HepG2 (cell line): ENCODE measurements at regions not wholly inside any gene's neighbourhood (a gene's known extent, or its start where the extent isn't known, plus 50 kb on each side); places are given as distances from the start of the nearest gene placed in this dataset.

Source experiments
- ATAC-seq: fragments of 200-7000 bp; cut with Tn5 transposase; 3 replicates; pipeline ENCODE4 v1.9.1; 2020; ENCODE audit warnings: mild to moderate bottlenecking, moderate library complexity
- BruUV-seq: library from RNA; stranded (reverse); fragments of 400-500 nt; replicated peaks from 2 replicates; lab custom pipeline; 2021; lab: Mats Ljungman, UMichigan
- CTCF ChIA-PET: fragments of 300-600 bp; formaldehyde crosslinking; extraction: SDS; loops from one replicate; lab custom pipeline; 2021; ENCODE audit warnings: low total read pairs, inconsistent platforms, low intra/inter-chr PET ratio; lab: Yijun Ruan, JAX
- POLR2A ChIA-PET: fragments of 350-600 bp; sonication (Branson Sonifier 250); formaldehyde crosslinking; loops from one replicate; lab custom pipeline; 2020; ENCODE audit warnings: antibody characterized with exemption, inconsistent platforms; lab: Yijun Ruan, JAX
- DNase-seq: peaks from one replicate; pipeline ENCODE4 v3.0.0-alpha.2; 2015; ENCODE audit warnings: low spot score
- FAIRE-seq: peaks from 3 replicates; lab custom pipeline; 2011; peaks lifted over from hg19 to GRCh38; lab: Jason Lieb, UNC
- H2AFZ ChIP-seq: one replicate; pipeline ENCODE4 v1.6.1; 2011; ENCODE audit warnings: low read length, inconsistent platforms
- H3K27ac ChIP-seq: fragments of 300-600 bp; 3 replicates; pipeline ENCODE4 v1.8.0; 2011; ENCODE audit warnings: mixed run types, mild to moderate bottlenecking, mixed read lengths, low read length, inconsistent platforms; ENCODE audit not compliant: insufficient read depth; ENCODE audit errors: extremely low read length
- H3K27me3 ChIP-seq, 2 experiments: fragments of 200-600 bp in 1 of 2; 2 replicates in 1 of 2; 3 replicates in 1 of 2; pipeline versions ENCODE4 v1.6.0 to v1.8.0; 2011; ENCODE audit warnings: low read length in 2 of 2, mild to moderate bottlenecking in 2 of 2, moderate library complexity in 2 of 2, inconsistent platforms in 1 of 2; ENCODE audit not compliant: insufficient read depth in 2 of 2, control insufficient read depth in 1 of 2
- H3K36me3 ChIP-seq, 2 experiments: fragments of 200-600 bp in 1 of 2; replicated peaks in 1 of 2; 2 replicates in 1 of 2; 3 replicates in 1 of 2; pipeline versions ENCODE4 v1.5.1 to v1.8.0; 2011; ENCODE audit warnings: low read length in 2 of 2, inconsistent platforms in 1 of 2; ENCODE audit not compliant: insufficient read depth in 2 of 2, control insufficient read depth in 1 of 2
- H3K4me1 ChIP-seq: 2 replicates; pipeline ENCODE4 v1.5.1; 2012; ENCODE audit warnings: low read length, inconsistent platforms; ENCODE audit not compliant: insufficient read depth
- H3K4me2 ChIP-seq: 2 replicates; pipeline ENCODE4 v1.6.0; 2011; ENCODE audit warnings: low read depth, low read length, inconsistent platforms
- H3K4me3 ChIP-seq, 3 experiments: fragments of 200-600 bp in 1 of 3; sonication (generic), shearing (Covaris generic) in 1 of 3; replicated peaks in 1 of 3; 2 replicates each; pipeline ENCODE4 v1.5.1; 2011 to 2016; ENCODE audit warnings: low read length in 3 of 3, inconsistent platforms in 2 of 3, low read depth in 2 of 3, mild to moderate bottlenecking in 2 of 3, control low read depth in 1 of 3, mixed read lengths in 1 of 3; ENCODE audit not compliant: insufficient read depth in 1 of 3
- H3K79me2 ChIP-seq: one replicate; pipeline ENCODE4 v1.6.1; 2011; ENCODE audit warnings: low read length, inconsistent platforms; ENCODE audit not compliant: insufficient read depth
- H3K9ac ChIP-seq: 2 replicates; pipeline ENCODE4 v1.6.0; 2011; ENCODE audit warnings: mild to moderate bottlenecking, low read depth, low read length, inconsistent platforms; ENCODE audit not compliant: insufficient read depth
- H3K9me3 ChIP-seq: 2 replicates; pipeline ENCODE4 v1.5.1; 2012; ENCODE audit warnings: mild to moderate bottlenecking, low read length
- H4K20me1 ChIP-seq: 2 replicates; pipeline ENCODE4 v1.6.0; 2011; ENCODE audit warnings: inconsistent platforms, mild to moderate bottlenecking, low read length, moderate library complexity; ENCODE audit not compliant: insufficient read depth
- FOXM1 ChIP-seq: sonication (generic); formaldehyde crosslinking; IDR thresholded peaks from 2 replicates; pipeline ENCODE4 v1.5.0; 2020; ENCODE audit warnings: missing genetic modification reagents
- HMGA1 ChIP-seq: sonication (generic); formaldehyde crosslinking; conservative IDR thresholded peaks from 2 replicates; pipeline ENCODE4 v1.4.0; 2020; ENCODE audit warnings: missing genetic modification reagents
- HNRNPUL1 ChIP-seq: fragments of 200-400 bp; formaldehyde crosslinking; IDR thresholded peaks from 2 replicates; pipeline ENCODE4 v1.6.1; 2017; ENCODE audit warnings: low read depth, mild to moderate bottlenecking, low read length, moderate library complexity
- KDM4B ChIP-seq: sonication (generic); formaldehyde crosslinking; IDR thresholded peaks from 2 replicates; pipeline ENCODE4 v1.4.0; 2020; ENCODE audit warnings: missing genetic modification reagents
- MED1 ChIP-seq: sonication (generic); formaldehyde crosslinking; IDR thresholded peaks from 2 replicates; pipeline ENCODE4 v1.4.0; 2020; ENCODE audit warnings: missing genetic modification reagents
- RAD51 ChIP-seq: fragments of 450-650 bp; IDR thresholded peaks from 2 replicates; pipeline ENCODE4 v1.6.1; 2016; ENCODE audit warnings: borderline replicate concordance
- RBM39 ChIP-seq: fragments of 200-400 bp; formaldehyde crosslinking; IDR thresholded peaks from one replicate; pipeline ENCODE4 v1.6.1; 2018; ENCODE audit warnings: antibody characterized with exemption, mild to moderate bottlenecking, low read depth, low read length; ENCODE audit not compliant: poor library complexity, severe bottlenecking
- REPIN1 ChIP-seq: sonication (generic); formaldehyde crosslinking; IDR thresholded peaks from 2 replicates; pipeline ENCODE4 v1.8.0; 2022; ENCODE audit warnings: missing genetic modification reagents, low read depth, mild to moderate bottlenecking, borderline replicate concordance
- RORA ChIP-seq: sonication (generic); formaldehyde crosslinking; IDR thresholded peaks from 2 replicates; pipeline ENCODE4 v1.5.0; 2020; ENCODE audit warnings: mild to moderate bottlenecking, missing genetic modification reagents, moderate library complexity
- SP2 ChIP-seq: sonication (generic); formaldehyde crosslinking; IDR thresholded peaks from 2 replicates; pipeline ENCODE4 v1.5.1; 2020; ENCODE audit warnings: mild to moderate bottlenecking, missing genetic modification reagents
- SUZ12 ChIP-seq: fragments of 150-350 bp; IDR thresholded peaks from 2 replicates; pipeline ENCODE4 v1.6.1; 2014; ENCODE audit warnings: low read depth, low read length
- ZC3H4 ChIP-seq: sonication (generic); formaldehyde crosslinking; IDR thresholded peaks from 2 replicates; pipeline ENCODE4 v1.4.0; 2020; ENCODE audit warnings: missing genetic modification reagents, borderline replicate concordance
- ZFP90 ChIP-seq: sonication (generic); formaldehyde crosslinking; IDR thresholded peaks from 2 replicates; pipeline ENCODE4 v1.8.0; 2022; ENCODE audit warnings: missing genetic modification reagents, mild to moderate bottlenecking, inconsistent platforms, borderline replicate concordance
- ZNF224 ChIP-seq: sonication (generic); formaldehyde crosslinking; IDR thresholded peaks from 2 replicates; pipeline ENCODE4 v1.5.0; 2020; ENCODE audit warnings: mild to moderate bottlenecking, missing genetic modification reagents
- ZSCAN9 ChIP-seq: IDR thresholded peaks from 2 replicates; pipeline ENCODE4 v1.6.1; 2016; ENCODE audit warnings: borderline replicate concordance
- WGBS: methylation state at CpG from one replicate; pipeline ENCODE4 v1.1.6; 2017; ENCODE audit warnings: low lambda C conversion rate; 5-methylcytosine and 5-hydroxymethylcytosine counted together
- in situ Hi-C: cut with HindIII; loops from 2 replicates; pipeline ENCODE4 v1.10.0; 2017; ENCODE audit warnings: low pct_unique_long_range_greater_than_20kb; ENCODE audit not compliant: extremely low pct_ligation_motif_present
- intact Hi-C: fragments of 100-400 bp; cut with micrococcal nuclease; formaldehyde crosslinking; loops from one replicate; pipeline ENCODE4 v1.10.0; 2022; ENCODE audit not compliant: unreplicated experiment
- TF ChIP-seq, protein P1 (sequence below): sonication (generic); formaldehyde crosslinking; IDR thresholded peaks from 2 replicates; pipeline ENCODE4 v1.4.0; 2020; ENCODE audit warnings: low read depth, mild to moderate bottlenecking, missing genetic modification reagents
- TF ChIP-seq, protein P2 (sequence below): sonication (generic); formaldehyde crosslinking; IDR thresholded peaks from 2 replicates; pipeline ENCODE4 v1.8.1; 2023; ENCODE audit warnings: mild to moderate bottlenecking, missing genetic modification reagents, borderline replicate concordance
- TF ChIP-seq, protein P3 (sequence below): IDR thresholded peaks from 2 replicates; pipeline ENCODE4 v1.6.1; 2016; ENCODE audit warnings: missing compliant biosample characterization, missing genetic modification reagents, borderline replicate concordance

DNA sequence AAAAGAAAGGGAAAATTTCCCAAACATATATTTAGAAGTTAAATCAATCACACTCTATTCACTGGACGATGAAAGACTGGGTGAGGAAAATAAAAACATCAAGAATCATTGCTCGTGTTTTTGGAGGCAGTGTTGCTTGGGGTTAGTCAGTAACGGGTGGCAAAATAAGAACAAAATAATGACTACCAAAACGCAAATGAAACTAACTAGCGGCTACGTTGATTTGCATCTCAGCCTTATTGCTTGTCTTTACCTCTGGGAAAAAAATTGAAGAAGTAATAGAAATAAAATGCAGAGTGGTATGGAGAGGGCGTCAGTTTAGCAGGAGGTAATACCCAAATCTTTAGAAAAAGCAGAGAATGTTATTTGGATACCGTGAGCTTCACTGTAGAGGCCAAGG, 86.4 kb upstream of the SORBS2 start:
- CTCF ChIA-PET = no interaction called here
- POLR2A ChIA-PET = no interaction called here
- TF ChIP-seq RORA (CRISPR knock-in tag) (no peak), SP2 (CRISPR knock-in tag) (no peak), MED1 (CRISPR knock-in tag) (no peak), ZNF224 (CRISPR knock-in tag) (no peak), HMGA1 (CRISPR knock-in tag) (no peak), REPIN1 (CRISPR knock-in tag) (no peak), RBM39 (no peak), ZSCAN9 (CRISPR knock-in tag) (no peak)
- Histone ChIP-seq H3K27ac (no peak overlapping the region), H3K4me1 (no peaks in the 10 kb centered on the region), H3K4me2 (no peak overlapping the region), H3K27me3 (peaks cover 0 to 3% of the 10 kb centered on the region in 2 experiments; a peak in 1 of 5 replicates), H4K20me1 (no peaks in the 10 kb centered on the region), H3K36me3 (no peaks in the 10 kb centered on the region), H2AFZ (no peak overlapping the region), H3K9me3 (no peaks in the 10 kb centered on the region), H3K79me2 (no peaks in the 10 kb centered on the region), H3K9ac (no peak overlapping the region), H3K4me3 (no peak overlapping the region)
- no TSS peak for BruUV-seq
- no peak for FAIRE-seq
- WGBS = 50% methylated on average over 8 of the region's 8 CpGs
- ATAC-seq = no peak
- DNase-seq = no peak
- in situ Hi-C loops = no loop called here
- intact Hi-C loops = no loop called here

DNA sequence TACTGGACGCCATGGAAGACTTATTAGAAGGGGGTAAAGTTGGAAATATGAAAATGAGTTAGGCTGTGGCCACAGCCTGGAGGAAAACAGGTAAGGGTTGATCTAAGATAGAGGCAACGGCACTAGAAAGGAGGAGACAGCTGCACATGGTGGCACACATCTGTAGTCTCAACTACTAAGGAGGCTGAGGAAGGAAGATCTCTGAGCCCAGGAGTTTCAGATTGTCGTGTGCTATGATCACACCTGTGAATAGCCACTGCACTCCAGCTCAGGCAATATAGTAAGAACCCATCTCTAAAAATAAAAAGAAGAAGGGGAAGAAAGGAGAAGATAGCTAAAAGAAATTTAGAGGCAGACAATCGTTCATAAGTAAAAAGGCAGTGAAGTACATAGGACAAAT, 87.8 kb upstream of the SORBS2 start:
- FAIRE-seq (no peak), DNase-seq (no peak), ATAC-seq (no peak)
- H3K27ac ChIP-seq = no peak overlapping the region
- BruUV-seq = no TSS peak
- intact Hi-C loops = no loop called here
- H3K4me1 ChIP-seq = no peaks in the 10 kb centered on the region
- H2AFZ ChIP-seq = no peak overlapping the region
- no peak overlapping the region for H3K4me3 ChIP-seq
- no peak overlapping the region for H3K4me2 ChIP-seq
- ChIA-PET POLR2A (no interaction called here), CTCF (no interaction called here)
- no peaks in the 10 kb centered on the region for H4K20me1 ChIP-seq
- 22% methylated on average over 4 of the region's 4 CpGs for WGBS
- no peaks in the 10 kb centered on the region for H3K79me2 ChIP-seq
- no peaks in the 10 kb centered on the region for H3K9me3 ChIP-seq
- no peaks in the 10 kb centered on the region for H3K36me3 ChIP-seq
- peaks cover 0 to 3% of the 10 kb centered on the region in 2 experiments; a peak in 1 of 5 replicates for H3K27me3 ChIP-seq
- H3K9ac ChIP-seq = no peak overlapping the region
- in situ Hi-C loops = no loop called here
- TF ChIP-seq, protein P1, sequence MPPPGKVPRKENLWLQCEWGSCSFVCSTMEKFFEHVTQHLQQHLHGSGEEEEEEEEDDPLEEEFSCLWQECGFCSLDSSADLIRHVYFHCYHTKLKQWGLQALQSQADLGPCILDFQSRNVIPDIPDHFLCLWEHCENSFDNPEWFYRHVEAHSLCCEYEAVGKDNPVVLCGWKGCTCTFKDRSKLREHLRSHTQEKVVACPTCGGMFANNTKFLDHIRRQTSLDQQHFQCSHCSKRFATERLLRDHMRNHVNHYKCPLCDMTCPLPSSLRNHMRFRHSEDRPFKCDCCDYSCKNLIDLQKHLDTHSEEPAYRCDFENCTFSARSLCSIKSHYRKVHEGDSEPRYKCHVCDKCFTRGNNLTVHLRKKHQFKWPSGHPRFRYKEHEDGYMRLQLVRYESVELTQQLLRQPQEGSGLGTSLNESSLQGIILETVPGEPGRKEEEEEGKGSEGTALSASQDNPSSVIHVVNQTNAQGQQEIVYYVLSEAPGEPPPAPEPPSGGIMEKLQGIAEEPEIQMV (CRISPR knock-in tag) = no peak
- TF ChIP-seq HNRNPUL1 = no peak
- no peak for TF ChIP-seq SUZ12
- TF ChIP-seq, protein P2, sequence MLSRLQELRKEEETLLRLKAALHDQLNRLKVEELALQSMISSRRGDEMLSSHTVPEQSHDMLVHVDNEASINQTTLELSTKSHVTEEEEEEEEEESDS (CRISPR knock-in tag) = no peak
- TF ChIP-seq KDM4B = no peak
- no peak for TF ChIP-seq ZFP90 (CRISPR knock-in tag)
- no peak for TF ChIP-seq ZC3H4 (CRISPR knock-in tag)
- TF ChIP-seq, protein P3, sequence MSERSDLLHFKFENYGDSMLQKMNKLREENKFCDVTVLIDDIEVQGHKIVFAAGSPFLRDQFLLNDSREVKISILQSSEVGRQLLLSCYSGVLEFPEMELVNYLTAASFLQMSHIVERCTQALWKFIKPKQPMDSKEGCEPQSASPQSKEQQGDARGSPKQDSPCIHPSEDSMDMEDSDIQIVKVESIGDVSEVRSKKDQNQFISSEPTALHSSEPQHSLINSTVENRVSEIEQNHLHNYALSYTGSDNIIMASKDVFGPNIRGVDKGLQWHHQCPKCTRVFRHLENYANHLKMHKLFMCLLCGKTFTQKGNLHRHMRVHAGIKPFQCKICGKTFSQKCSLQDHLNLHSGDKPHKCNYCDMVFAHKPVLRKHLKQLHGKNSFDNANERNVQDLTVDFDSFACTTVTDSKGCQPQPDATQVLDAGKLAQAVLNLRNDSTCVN (CRISPR knock-in tag) = no peak
- TF ChIP-seq FOXM1 (CRISPR knock-in tag) = no peak
- TF ChIP-seq RAD51 = no peak
